GM12875 (cell line): ENCODE measurements at regions not wholly inside any gene's neighbourhood (a gene's known extent, or its start where the extent isn't known, plus 50 kb on each side); places are given as distances from the start of the nearest gene placed in this dataset.

ENCODE experiments used
- H3K4me3 ChIP-seq: one replicate; pipeline ENCODE4 v1.5.1; 2011; ENCODE audit warnings: low read depth, low read length, control low read depth
- TF ChIP-seq, protein P1 (sequence below): IDR thresholded peaks from 2 replicates; pipeline ENCODE4 v1.5.1; 2011; ENCODE audit warnings: low read depth, mild to moderate bottlenecking, control low read depth, inconsistent platforms, low read length, moderate library complexity, borderline replicate concordance; ENCODE audit not compliant: insufficient read depth

- H3K4me3 ChIP-seq = no peak overlapping the region
- TF ChIP-seq, protein P1, sequence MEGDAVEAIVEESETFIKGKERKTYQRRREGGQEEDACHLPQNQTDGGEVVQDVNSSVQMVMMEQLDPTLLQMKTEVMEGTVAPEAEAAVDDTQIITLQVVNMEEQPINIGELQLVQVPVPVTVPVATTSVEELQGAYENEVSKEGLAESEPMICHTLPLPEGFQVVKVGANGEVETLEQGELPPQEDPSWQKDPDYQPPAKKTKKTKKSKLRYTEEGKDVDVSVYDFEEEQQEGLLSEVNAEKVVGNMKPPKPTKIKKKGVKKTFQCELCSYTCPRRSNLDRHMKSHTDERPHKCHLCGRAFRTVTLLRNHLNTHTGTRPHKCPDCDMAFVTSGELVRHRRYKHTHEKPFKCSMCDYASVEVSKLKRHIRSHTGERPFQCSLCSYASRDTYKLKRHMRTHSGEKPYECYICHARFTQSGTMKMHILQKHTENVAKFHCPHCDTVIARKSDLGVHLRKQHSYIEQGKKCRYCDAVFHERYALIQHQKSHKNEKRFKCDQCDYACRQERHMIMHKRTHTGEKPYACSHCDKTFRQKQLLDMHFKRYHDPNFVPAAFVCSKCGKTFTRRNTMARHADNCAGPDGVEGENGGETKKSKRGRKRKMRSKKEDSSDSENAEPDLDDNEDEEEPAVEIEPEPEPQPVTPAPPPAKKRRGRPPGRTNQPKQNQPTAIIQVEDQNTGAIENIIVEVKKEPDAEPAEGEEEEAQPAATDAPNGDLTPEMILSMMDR = no peak
Measured at GRCh38 chr16:51666821-51667220, 515.8 kb upstream of the SALL1 start.

DNA sequence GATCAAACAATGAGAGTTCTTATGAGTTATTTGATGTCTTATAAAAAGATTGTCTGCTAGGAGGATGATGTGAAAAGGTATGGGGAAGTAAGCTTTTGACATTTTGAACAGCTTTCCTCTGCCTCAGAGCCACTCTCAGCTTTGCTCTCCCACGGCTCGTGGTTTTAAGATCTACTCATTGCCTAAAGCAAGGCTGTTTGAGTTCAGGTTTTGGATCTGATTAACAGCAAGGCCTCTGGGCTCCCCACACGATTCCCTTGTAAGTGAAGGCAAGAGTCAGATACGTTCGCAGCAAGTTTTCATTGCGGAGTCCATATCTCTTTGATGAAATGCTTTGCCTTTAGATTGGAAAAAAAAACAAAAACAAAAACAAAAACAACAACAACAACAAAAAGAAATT lies 515.0 kb upstream of the SALL1 start:
- no peak overlapping the region for H3K4me3 ChIP-seq
- TF ChIP-seq, protein P1 = no peak

GRCh38 chr16:51665436-51665998 lies 514.4 kb upstream of the SALL1 start:
- H3K4me3 ChIP-seq = no peak overlapping the region
- TF ChIP-seq, protein P1 = no peak

DNA sequence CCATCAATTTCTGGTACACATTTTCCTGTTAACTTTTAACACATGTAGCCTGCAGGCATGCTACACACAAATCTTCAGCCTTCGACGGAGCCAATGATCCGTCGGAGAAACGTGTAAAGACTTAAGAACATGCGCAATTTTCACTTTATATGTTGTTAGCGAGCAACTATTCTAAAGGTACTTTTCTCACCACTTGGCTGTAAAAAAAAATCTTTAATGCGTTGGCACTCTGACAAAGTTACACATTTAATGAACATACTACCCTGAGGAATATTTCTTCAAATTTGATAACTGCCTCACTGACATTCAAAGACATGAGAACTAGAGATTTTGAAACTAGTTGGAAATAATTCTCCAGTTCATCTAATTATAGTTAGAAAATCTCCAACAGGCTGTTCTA lies 507.5 kb upstream of the SALL1 start:
- H3K4me3 ChIP-seq = no peak overlapping the region
- TF ChIP-seq, protein P1 = no peak

- no peak overlapping the region for H3K4me3 ChIP-seq
- TF ChIP-seq, protein P1 = no peak
Measured at GRCh38 chr16:51657848-51658247, 506.8 kb upstream of the SALL1 start.

- H3K4me3 ChIP-seq = no peak overlapping the region
- TF ChIP-seq, protein P1 = no peak
Measured at GRCh38 chr16:51655249-51655648, 504.2 kb upstream of the SALL1 start.

DNA sequence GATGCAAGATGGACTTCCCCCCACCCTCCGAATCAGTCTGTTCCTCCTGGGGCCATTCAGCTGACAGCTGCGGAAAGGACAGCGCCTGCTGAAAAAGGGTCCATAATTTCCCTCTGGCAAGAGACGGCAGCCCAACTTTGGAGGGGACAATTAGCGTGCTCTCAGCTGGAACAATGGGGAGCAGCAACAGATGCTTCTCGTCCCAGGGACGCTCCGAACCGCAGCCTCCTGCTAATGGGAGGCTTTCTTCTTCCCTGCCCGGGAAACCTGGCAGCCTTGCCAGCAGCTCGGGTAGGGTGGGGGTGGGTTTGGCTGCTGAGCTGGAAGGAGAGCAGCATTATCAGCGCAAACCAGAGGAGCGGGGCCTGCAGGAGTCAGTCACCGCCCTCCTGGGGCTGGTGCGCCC lies 500.0 kb upstream of the SALL1 start:
- no peak overlapping the region for H3K4me3 ChIP-seq
- TF ChIP-seq, protein P1 = no peak
